Chondrocyte (in vitro differentiated cells): ENCODE measurements at regions not wholly inside any gene's neighbourhood (a gene's known extent, or its start where the extent isn't known, plus 50 kb on each side); places are given as distances from the start of the nearest gene placed in this dataset.

Experiments
- DNase-seq: peaks from one replicate; pipeline ENCODE4 v3.0.0; 2021; ENCODE audit warnings: mixed read lengths, low spot score
- H3K27ac Mint-ChIP-seq: one replicate; pipeline ENCODE4 v1.8.0; 2021; ENCODE audit warnings: mild to moderate bottlenecking, moderate library complexity, mixed read lengths; ENCODE audit not compliant: unreplicated experiment
- H3K27me3 Mint-ChIP-seq: 2 replicates; pipeline ENCODE4 v1.8.0; 2021; ENCODE audit warnings: low read depth, mixed read lengths
- H3K36me3 Mint-ChIP-seq: 2 replicates; pipeline ENCODE4 v1.8.0; 2021; ENCODE audit warnings: low read depth, mixed read lengths
- H3K4me1 Mint-ChIP-seq: 2 replicates; pipeline ENCODE4 v1.8.0; 2021; ENCODE audit warnings: low read depth, mild to moderate bottlenecking, mixed read lengths
- H3K4me3 Mint-ChIP-seq: one replicate; pipeline ENCODE4 v1.8.0; 2021; ENCODE audit warnings: mild to moderate bottlenecking, moderate library complexity, mixed read lengths; ENCODE audit not compliant: unreplicated experiment
- H3K9me3 Mint-ChIP-seq: 2 replicates; pipeline ENCODE4 v1.8.0; 2021; ENCODE audit warnings: low read depth, mixed read lengths
- CTCF ChIP-seq: fragments of 200-600 bp; sonication (generic); IDR thresholded peaks from 2 replicates; pipeline ENCODE4 v1.5.0; 2021; ENCODE audit warnings: antibody characterized with exemption, mild to moderate bottlenecking, moderate library complexity

DNA sequence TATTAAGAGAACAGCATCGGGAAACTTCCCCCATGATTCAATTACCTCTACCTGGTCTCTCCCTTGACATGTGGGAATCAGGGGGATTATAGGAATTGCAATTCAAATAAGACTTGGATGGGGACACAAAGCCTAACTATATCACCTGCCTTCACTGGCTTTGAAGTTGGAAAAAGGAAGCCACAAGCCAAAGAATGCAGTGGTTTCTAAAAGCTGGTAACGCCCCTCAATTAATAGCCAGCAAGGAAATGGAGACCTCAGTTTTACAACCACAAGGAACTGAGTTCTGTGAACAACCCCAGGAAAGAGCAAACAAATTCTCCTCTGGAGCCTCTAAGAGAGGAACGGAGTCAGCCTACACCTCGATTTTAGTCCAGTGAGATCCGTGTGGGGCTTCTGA, 244.1 kb downstream of the TFAP2A start:
- Mint-ChIP-seq H3K27ac (no peak overlapping the region), H3K4me1 (peaks cover 3% of the 10 kb centered on the region), H3K4me3 (no peak overlapping the region), H3K27me3 (no peaks in the 10 kb centered on the region), H3K9me3 (peaks cover 3% of the 10 kb centered on the region), H3K36me3 (no peaks in the 10 kb centered on the region)
- no peak for DNase-seq
- no peak for TF ChIP-seq CTCF

DNA sequence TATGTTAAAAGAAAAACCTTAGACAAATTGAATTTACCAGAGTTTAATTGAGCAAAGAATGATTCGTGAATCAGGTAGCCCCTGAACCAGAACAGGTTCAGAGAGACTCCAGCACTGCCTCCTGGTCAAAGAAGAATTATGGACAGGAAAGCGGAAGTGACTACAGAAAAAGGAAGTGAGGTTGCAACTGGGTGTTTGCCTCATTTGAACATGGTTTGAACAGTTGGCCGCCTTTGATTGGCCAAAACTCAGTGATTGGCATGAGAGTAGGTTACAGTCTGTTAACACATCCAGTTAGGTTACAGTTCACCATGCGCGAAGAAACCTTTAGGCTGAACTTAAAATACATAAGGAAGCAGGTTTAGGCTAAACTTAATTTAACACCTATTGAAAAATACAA, 248.8 kb downstream of the TFAP2A start:
- no peak for TF ChIP-seq CTCF
- H3K4me3 Mint-ChIP-seq = no peak overlapping the region
- no peaks in the 10 kb centered on the region for H3K27me3 Mint-ChIP-seq
- H3K9me3 Mint-ChIP-seq = peaks cover under 1% of the 10 kb centered on the region
- H3K4me1 Mint-ChIP-seq = peaks cover 4% of the 10 kb centered on the region
- H3K27ac Mint-ChIP-seq = no peak overlapping the region
- no peak for DNase-seq
- no peaks in the 10 kb centered on the region for H3K36me3 Mint-ChIP-seq

- H3K36me3 Mint-ChIP-seq = no peaks in the 10 kb centered on the region
- H3K27ac Mint-ChIP-seq = no peak overlapping the region
- H3K4me3 Mint-ChIP-seq = no peak overlapping the region
- peaks cover 4% of the 10 kb centered on the region for H3K4me1 Mint-ChIP-seq
- peaks cover 3% of the 10 kb centered on the region for H3K9me3 Mint-ChIP-seq
- no peak for TF ChIP-seq CTCF
- DNase-seq = no peak
- H3K27me3 Mint-ChIP-seq = no peaks in the 10 kb centered on the region
These were observed 251.5 kb downstream of the TFAP2A start for GRCh38 chr6:10163203-10163962.

- no peak for TF ChIP-seq CTCF
- no peak overlapping the region for H3K27ac Mint-ChIP-seq
- peaks cover 8% of the 10 kb centered on the region for H3K4me1 Mint-ChIP-seq
These were observed 258.0 kb downstream of the TFAP2A start for GRCh38 chr6:10156875-10157274.

GRCh38 chr6:10154251-10154650, 260.6 kb downstream of the TFAP2A start:
- H3K4me3 Mint-ChIP-seq = no peak overlapping the region
- no peak for DNase-seq
- H3K36me3 Mint-ChIP-seq = peaks cover 2% of the 10 kb centered on the region
- H3K4me1 Mint-ChIP-seq = peaks cover 25% of the 10 kb centered on the region
- H3K9me3 Mint-ChIP-seq = no peaks in the 10 kb centered on the region
- H3K27me3 Mint-ChIP-seq = no peaks in the 10 kb centered on the region
- TF ChIP-seq CTCF = no peak
- H3K27ac Mint-ChIP-seq = no peak overlapping the region

More at GRCh38 chr6:10156875-10157274, 258.0 kb downstream of the TFAP2A start:
- Mint-ChIP-seq H3K4me3 (no peak overlapping the region), H3K9me3 (peaks cover 3% of the 10 kb centered on the region), H3K27me3 (no peaks in the 10 kb centered on the region), H3K36me3 (peaks cover 2% of the 10 kb centered on the region)
- DNase-seq = no peak
